IMR-90 (cell line): ENCODE measurements at regions not wholly inside any gene's neighbourhood (a gene's known extent, or its start where the extent isn't known, plus 50 kb on each side); places are given as distances from the start of the nearest gene placed in this dataset.

ENCODE experiments used
- ATAC-seq: fragments of 200-7000 bp; cut with Tn5 transposase; 2 replicates; pipeline ENCODE4 v1.9.1; 2020; ENCODE audit warnings: low read depth, mild to moderate bottlenecking, moderate library complexity
- BruUV-seq: library from RNA; stranded (reverse); fragments of 400-500 nt; replicated peaks from 2 replicates; lab custom pipeline; 2021; lab: Mats Ljungman, UMichigan
- CTCF ChIA-PET: fragments of 300-600 bp; formaldehyde crosslinking; extraction: SDS; loops from one replicate; lab custom pipeline; 2021; ENCODE audit warnings: antibody characterized with exemption; lab: Yijun Ruan, JAX
- POLR2A ChIA-PET: fragments of 300-600 bp; sonication (Branson Sonifier 250); formaldehyde crosslinking; loops from one replicate; lab custom pipeline; 2022; ENCODE audit warnings: antibody characterized with exemption; ENCODE audit not compliant: unreplicated experiment; lab: Charles Lee
- DNase-seq: peaks from one replicate; pipeline ENCODE4 v3.0.0; 2013
- H2AFZ ChIP-seq: replicated peaks from 2 replicates; pipeline ENCODE3; 2013; ENCODE audit warnings: low read length, mild to moderate bottlenecking; ENCODE audit not compliant: poor library complexity
- H2AK5ac ChIP-seq: 2 replicates; pipeline ENCODE4 v1.6.1; 2013; ENCODE audit warnings: low read depth, low read length, inconsistent platforms
- H2AK9ac ChIP-seq: replicated peaks from 2 replicates; pipeline ENCODE3; 2013; ENCODE audit warnings: mild to moderate bottlenecking, low read depth, low read length, moderate library complexity; ENCODE audit not compliant: poor library complexity
- H2BK120ac ChIP-seq: 2 replicates; pipeline ENCODE4 v1.6.1; 2013; ENCODE audit warnings: low read depth, low read length, inconsistent platforms
- H2BK15ac ChIP-seq: 3 replicates; pipeline ENCODE4 v1.6.1; 2013; ENCODE audit warnings: low read depth, low read length, inconsistent platforms
- H2BK20ac ChIP-seq: 2 replicates; pipeline ENCODE4 v1.6.1; 2013; ENCODE audit warnings: low read depth, mild to moderate bottlenecking, inconsistent platforms, low read length, moderate library complexity
- H2BK5ac ChIP-seq: 2 replicates; pipeline ENCODE4 v1.6.1; 2013; ENCODE audit warnings: mild to moderate bottlenecking, low read depth, low read length, inconsistent platforms; ENCODE audit not compliant: poor library complexity, severe bottlenecking
- H3K14ac ChIP-seq: replicated peaks from 2 replicates; pipeline ENCODE4 v1.6.1; 2013; ENCODE audit warnings: low read depth, low read length, inconsistent platforms
- H3K18ac ChIP-seq: 2 replicates; pipeline ENCODE4 v1.6.1; 2013; ENCODE audit warnings: low read depth, low read length, control low read depth
- H3K23ac ChIP-seq: 2 replicates; pipeline ENCODE4 v1.6.1; 2013; ENCODE audit warnings: low read depth, low read length, inconsistent platforms
- H3K27ac ChIP-seq: 2 replicates; pipeline ENCODE4 v1.5.1; 2013; ENCODE audit warnings: mild to moderate bottlenecking, control low read depth, low read length; ENCODE audit not compliant: insufficient read depth
- H3K27me3 ChIP-seq: 2 replicates; pipeline ENCODE4 v1.6.1; 2013; ENCODE audit warnings: low read length; ENCODE audit not compliant: control insufficient read depth, insufficient read depth
- H3K36me3 ChIP-seq: 2 replicates; pipeline ENCODE4 v1.6.1; 2013; ENCODE audit warnings: low read length, mixed read lengths; ENCODE audit not compliant: control insufficient read depth, insufficient read depth
- H3K4ac ChIP-seq: 2 replicates; pipeline ENCODE4 v1.6.1; 2013; ENCODE audit warnings: low read depth, low read length, inconsistent platforms
- H3K4me1 ChIP-seq: 2 replicates; pipeline ENCODE4 v1.6.1; 2013; ENCODE audit warnings: low read length, mixed read lengths; ENCODE audit not compliant: control insufficient read depth, insufficient read depth
- H3K4me2 ChIP-seq: 2 replicates; pipeline ENCODE4 v1.6.1; 2013; ENCODE audit warnings: low read depth, mild to moderate bottlenecking, control low read depth, low read length, moderate library complexity
- H3K4me3 ChIP-seq: 2 replicates; pipeline ENCODE4 v1.5.1; 2013; ENCODE audit warnings: low read depth, mild to moderate bottlenecking, control low read depth, low read length, moderate library complexity; ENCODE audit not compliant: insufficient read depth
- H3K56ac ChIP-seq: 2 replicates; pipeline ENCODE4 v1.6.1; 2013; ENCODE audit warnings: low read length, inconsistent platforms; ENCODE audit not compliant: insufficient read depth; ENCODE audit errors: extremely low read depth
- H3K79me1 ChIP-seq, 2 experiments: 2 replicates each; pipeline ENCODE4 v1.6.1; 2013; ENCODE audit warnings: low read length in 2 of 2, inconsistent platforms in 1 of 2, low read depth in 1 of 2
- H3K9ac ChIP-seq: 2 replicates; pipeline ENCODE4 v1.6.1; 2013; ENCODE audit warnings: low read depth, low read length, control low read depth
- H3K9me1 ChIP-seq: 2 replicates; pipeline ENCODE4 v1.6.1; 2013; ENCODE audit warnings: low read length, inconsistent platforms; ENCODE audit not compliant: insufficient read depth
- H3K9me3 ChIP-seq: 2 replicates; pipeline ENCODE4 v1.6.1; 2013; ENCODE audit warnings: low read length; ENCODE audit not compliant: control insufficient read depth, insufficient read depth
- H4K20me1 ChIP-seq: 2 replicates; pipeline ENCODE4 v1.6.1; 2013; ENCODE audit warnings: low read length, inconsistent platforms; ENCODE audit not compliant: insufficient read depth
- H4K5ac ChIP-seq: 2 replicates; pipeline ENCODE4 v1.6.1; 2013; ENCODE audit warnings: mild to moderate bottlenecking, low read depth, low read length, control low read depth
- H4K8ac ChIP-seq, 2 experiments: 2 replicates each; pipeline ENCODE4 v1.6.1; 2013; ENCODE audit warnings: low read depth in 2 of 2, low read length in 2 of 2, control low read depth in 1 of 2, inconsistent platforms in 1 of 2
- H4K91ac ChIP-seq: 2 replicates; pipeline ENCODE4 v1.6.1; 2013; ENCODE audit warnings: low read depth, low read length, inconsistent platforms; ENCODE audit not compliant: insufficient read depth
- MXI1 ChIP-seq: IDR thresholded peaks from 2 replicates; pipeline ENCODE4 v1.6.1; 2012; ENCODE audit warnings: low read depth, mild to moderate bottlenecking, low read length, moderate library complexity, borderline replicate concordance
- POLR2A ChIP-seq: IDR thresholded peaks from 2 replicates; pipeline ENCODE4 v1.6.1; 2012; ENCODE audit warnings: mild to moderate bottlenecking, low read depth, low read length
- WGBS, 2 experiments: methylation state at CpG; one replicate each; pipeline versions ENCODE4 v1.1.5 to v1.1.7; 2013; ENCODE audit warnings: missing lambda C conversion rate in 2 of 2; ENCODE audit not compliant: insufficient read length in 1 of 2; ENCODE audit errors: extremely low coverage in 2 of 2; 5-methylcytosine and 5-hydroxymethylcytosine counted together
- dilution Hi-C: fragments of 300-500 bp; cut with HindIII; formaldehyde crosslinking; loops from one replicate; pipeline ENCODE4 v1.14.3; 2018; ENCODE audit warnings: low sequenced_read_pairs; ENCODE audit not compliant: unreplicated experiment
- in situ Hi-C: fragments of 300-500 bp; cut with MboI; formaldehyde crosslinking; loops from 3 replicates; pipeline ENCODE4 v1.14.3; 2019; ENCODE audit warnings: low sequenced_read_pairs, inconsistent platforms, mixed read lengths
- intact Hi-C: fragments of 100-400 bp; cut with micrococcal nuclease; formaldehyde crosslinking; loops from 2 replicates; pipeline ENCODE4 v1.10.0; 2022

DNA sequence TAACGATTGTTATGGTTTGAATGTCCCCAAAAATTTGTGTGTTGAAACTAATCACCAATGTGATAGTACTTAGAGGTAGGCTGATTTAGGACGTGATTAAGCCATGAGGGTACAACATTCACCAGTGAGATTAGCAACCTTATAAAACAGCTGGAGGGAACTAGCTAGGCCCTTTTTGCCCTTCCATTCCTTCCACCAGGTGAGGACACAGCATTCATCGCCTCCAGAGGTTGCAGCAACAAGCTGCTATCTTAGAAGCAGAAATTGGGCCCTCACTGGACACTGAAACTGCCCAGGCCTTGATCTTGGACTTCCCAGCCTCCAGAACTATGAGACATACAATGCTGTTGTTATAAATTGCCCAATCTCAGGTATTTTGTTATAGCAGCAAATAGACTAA is 340.7 kb upstream of the JARID2 start:
- in situ Hi-C loops: no loop called here

More for the DNA sequence above, 340.7 kb upstream of the JARID2 start:
- H3K14ac ChIP-seq: no peak overlapping the region
- no peak overlapping the region for H3K4me2 ChIP-seq
- H2BK20ac ChIP-seq: no peak overlapping the region
- ChIA-PET CTCF (interaction anchor here (1.1 kb wide), 1 partner anchor 11 kb away, joined by 3 read pairs; no protein-coding TSS in a partner anchor), POLR2A (no interaction called here)
- no peak overlapping the region for H2AK5ac ChIP-seq
- H2BK120ac ChIP-seq: no peak overlapping the region
- H3K27me3 ChIP-seq: no peaks in the 10 kb centered on the region
- H2BK5ac ChIP-seq: no peak overlapping the region
- no peak overlapping the region for H3K4me3 ChIP-seq
- 0 out of 2 replicates have a peak, but pooled peaks cover 2% of the 10 kb centered on the region for H3K9me3 ChIP-seq
- no peak overlapping the region for H4K5ac ChIP-seq
- DNase-seq (no peak), ATAC-seq (no peak)
- dilution Hi-C loops (no loop called here), intact Hi-C loops (no loop called here)
- H3K27ac ChIP-seq: no peak overlapping the region
- no peaks in the 10 kb centered on the region for H3K9me1 ChIP-seq
- H3K23ac ChIP-seq: no peak overlapping the region
- H3K56ac ChIP-seq: no peak overlapping the region
- no peaks in the 10 kb centered on the region for H3K79me1 ChIP-seq
- H3K18ac ChIP-seq: no peak overlapping the region
- no peak overlapping the region for H3K9ac ChIP-seq
- no peak overlapping the region for H2AK9ac ChIP-seq
- H4K20me1 ChIP-seq: no peaks in the 10 kb centered on the region
- 100% methylated on average over 1 of the region's 3 CpGs; no CpG with 5 or more reads in 1 of the 2 experiments for WGBS, 2 experiments
- no TSS peak for BruUV-seq
- no peaks in the 10 kb centered on the region for H3K36me3 ChIP-seq
- no peaks in the 10 kb centered on the region for H3K4me1 ChIP-seq
- no peak overlapping the region for H4K8ac ChIP-seq
- H4K91ac ChIP-seq: no peak overlapping the region
- H2BK15ac ChIP-seq: no peak overlapping the region
- no peak overlapping the region for H3K4ac ChIP-seq
- no peak overlapping the region for H2AFZ ChIP-seq
- TF ChIP-seq POLR2A (no peak), MXI1 (no peak)
